AML-193 (cell line): ENCODE measurements at regions not wholly inside any gene's neighbourhood (a gene's known extent, or its start where the extent isn't known, plus 50 kb on each side); places are given as distances from the start of the nearest gene placed in this dataset.
"Not testable (repeated sequence)": the region's sequence is repeated elsewhere in the genome, so short reads cannot be mapped to it uniquely, and the experiment has no call there.

Experiments used
- DNase-seq, 2 experiments: peaks; one replicate each; lab custom pipeline; 2025; lab: John Stamatoyannopoulos, UW

- no peak for DNase-seq
Measured at GRCh38 chr11:129637983-129638776, 177.5 kb upstream of the TMEM45B start.

- no peak for DNase-seq
Measured at GRCh38 chr11:129639300-129639699, 176.3 kb upstream of the TMEM45B start.

- DNase-seq, result no peak
Measured at GRCh38 chr11:129640671-129641070, 175.0 kb upstream of the TMEM45B start.

- no peak for DNase-seq
Measured at GRCh38 chr11:129643031-129643721, 172.5 kb upstream of the TMEM45B start.

- no peak for DNase-seq
Measured at GRCh38 chr11:129644326-129644725, 171.3 kb upstream of the TMEM45B start.

GRCh38 chr11:129645943-129646342 is 169.7 kb upstream of the TMEM45B start:
- DNase-seq, result no peak

GRCh38 chr11:129650044-129650443 is 165.6 kb upstream of the TMEM45B start:
- not testable (repeated sequence) for DNase-seq

GRCh38 chr11:129652835-129653234 is 162.8 kb upstream of the TMEM45B start:
- DNase-seq, result no peak

- DNase-seq, result no peak
Measured at GRCh38 chr11:129655247-129655832, 160.3 kb upstream of the TMEM45B start.

GRCh38 chr11:129657866-129658525 is 157.7 kb upstream of the TMEM45B start:
- DNase-seq, result no peak

GRCh38 chr11:129658526-129658867 is 157.2 kb upstream of the TMEM45B start:
- DNase-seq, result no peak

- no peak for DNase-seq
Measured at GRCh38 chr11:129680907-129681306, 134.7 kb upstream of the TMEM45B start.

- no peak for DNase-seq
Measured at GRCh38 chr11:129681344-129682114, 134.1 kb upstream of the TMEM45B start.

- no peak for DNase-seq
Measured at GRCh38 chr11:129686269-129686668, 129.4 kb upstream of the TMEM45B start.

GRCh38 chr11:129691142-129691541 is 124.5 kb upstream of the TMEM45B start:
- DNase-seq, result no peak

GRCh38 chr11:129694538-129694937 is 121.1 kb upstream of the TMEM45B start:
- DNase-seq, result no peak

GRCh38 chr11:129694966-129695365 is 120.7 kb upstream of the TMEM45B start:
- DNase-seq, result no peak

- DNase-seq, result peak; percentile 24 to 26
Measured at GRCh38 chr11:129695571-129696308, 119.9 kb upstream of the TMEM45B start.

GRCh38 chr11:129696309-129696989 is 119.2 kb upstream of the TMEM45B start:
- no peak for DNase-seq

- peak; percentile 12 to 14 for DNase-seq
Measured at GRCh38 chr11:129698212-129698611, 117.4 kb upstream of the TMEM45B start.
